ENCODE measurements at regions not wholly inside any gene's neighbourhood (a gene's known extent, or its start where the extent isn't known, plus 50 kb on each side); places are given as distances from the start of the nearest gene placed in this dataset.

- TF ChIP-seq ZNF274 (IDR thresholded peaks at IDR 0.05; ENCODE audit: low read depth, low read length) (no peak), SUZ12 (IDR thresholded peaks at IDR 0.05; ENCODE audit: extremely low read depth, insufficient read depth, insufficient read length) (no peak)
Observed at GRCh38 chrX:2607113-2607512, 84.0 kb upstream of the CD99 start.
